Parathyroid adenoma (tissue), 2 donors: ENCODE measurements at regions not wholly inside any gene's neighbourhood (a gene's known extent, or its start where the extent isn't known, plus 50 kb on each side); places are given as distances from the start of the nearest gene placed in this dataset.

Experiments used
- H2AFZ ChIP-seq: fragments of 300-600 bp; sonication (generic); one replicate; pipeline ENCODE4 v1.7.0; 2017; ENCODE audit warnings: antibody characterized with exemption, mild to moderate bottlenecking
- H3K27ac ChIP-seq: fragments of 300-600 bp; sonication (generic); one replicate; pipeline ENCODE4 v1.7.0; 2017
- H3K27me3 ChIP-seq: fragments of 300-600 bp; sonication (generic); one replicate; pipeline ENCODE4 v1.7.0; 2017; ENCODE audit warnings: low read length; ENCODE audit not compliant: control insufficient read depth, insufficient read depth
- H3K36me3 ChIP-seq: fragments of 300-600 bp; sonication (generic); one replicate; pipeline ENCODE4 v1.7.0; 2017; ENCODE audit warnings: low read length; ENCODE audit not compliant: control insufficient read depth, insufficient read depth
- H3K4me1 ChIP-seq: fragments of 300-600 bp; sonication (generic); one replicate; pipeline ENCODE4 v1.7.0; 2017; ENCODE audit warnings: control low read depth
- H3K4me2 ChIP-seq: fragments of 300-600 bp; sonication (generic); one replicate; pipeline ENCODE4 v1.7.0; 2017; ENCODE audit warnings: low read length
- H3K4me3 ChIP-seq: fragments of 300-600 bp; sonication (generic); one replicate; pipeline ENCODE4 v1.7.0; 2017; ENCODE audit warnings: low read depth, low read length
- H3K79me2 ChIP-seq: fragments of 300-600 bp; sonication (generic); one replicate; pipeline ENCODE4 v1.7.0; 2017; ENCODE audit warnings: control low read depth
- H3K9ac ChIP-seq: fragments of 300-600 bp; sonication (generic); one replicate; pipeline ENCODE4 v1.7.0; 2017; ENCODE audit warnings: mild to moderate bottlenecking
- H3K9me3 ChIP-seq: fragments of 300-600 bp; sonication (generic); one replicate; pipeline ENCODE4 v1.7.0; 2017; ENCODE audit warnings: low read length; ENCODE audit not compliant: control insufficient read depth
- TF ChIP-seq, protein P1 (sequence below): fragments of 300-600 bp; sonication (generic); IDR thresholded peaks from one replicate; pipeline ENCODE4 v1.7.0; 2017; ENCODE audit warnings: antibody characterized with exemption, mild to moderate bottlenecking
- donor health status: primary hyperparathyroidism.

DNA sequence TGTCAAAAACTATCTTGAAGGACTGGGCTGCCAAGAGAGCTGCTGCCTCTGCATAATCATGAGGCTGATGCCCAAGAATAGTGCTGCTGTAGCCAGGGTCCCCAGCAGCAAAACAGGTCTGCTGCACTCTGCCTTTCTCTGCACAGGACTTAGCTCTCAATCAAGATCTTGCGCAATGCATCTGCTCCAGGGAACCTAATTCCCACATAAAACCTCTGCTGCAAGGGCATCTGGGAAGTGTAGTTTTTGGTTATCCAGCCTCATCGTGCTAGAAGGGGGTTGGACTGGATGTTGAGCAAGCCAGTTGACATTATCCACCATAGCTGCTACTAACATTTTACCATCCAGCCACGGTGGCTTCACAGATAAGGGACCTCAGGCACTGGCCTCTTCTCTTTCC lies 192.7 kb downstream of the C11orf91 start:
- Histone ChIP-seq H3K9me3 (no peaks in the 10 kb centered on the region), H3K79me2 (peaks cover 13% of the 10 kb centered on the region), H3K4me3 (no peak overlapping the region), H3K27me3 (no peaks in the 10 kb centered on the region), H3K27ac (peak overlapping the region; percentile 83), H3K36me3 (no peaks in the 10 kb centered on the region), H2AFZ (no peak overlapping the region), H3K4me1 (peaks cover 31% of the 10 kb centered on the region), H3K4me2 (no peak overlapping the region), H3K9ac (no peak overlapping the region)
- TF ChIP-seq, protein P1, sequence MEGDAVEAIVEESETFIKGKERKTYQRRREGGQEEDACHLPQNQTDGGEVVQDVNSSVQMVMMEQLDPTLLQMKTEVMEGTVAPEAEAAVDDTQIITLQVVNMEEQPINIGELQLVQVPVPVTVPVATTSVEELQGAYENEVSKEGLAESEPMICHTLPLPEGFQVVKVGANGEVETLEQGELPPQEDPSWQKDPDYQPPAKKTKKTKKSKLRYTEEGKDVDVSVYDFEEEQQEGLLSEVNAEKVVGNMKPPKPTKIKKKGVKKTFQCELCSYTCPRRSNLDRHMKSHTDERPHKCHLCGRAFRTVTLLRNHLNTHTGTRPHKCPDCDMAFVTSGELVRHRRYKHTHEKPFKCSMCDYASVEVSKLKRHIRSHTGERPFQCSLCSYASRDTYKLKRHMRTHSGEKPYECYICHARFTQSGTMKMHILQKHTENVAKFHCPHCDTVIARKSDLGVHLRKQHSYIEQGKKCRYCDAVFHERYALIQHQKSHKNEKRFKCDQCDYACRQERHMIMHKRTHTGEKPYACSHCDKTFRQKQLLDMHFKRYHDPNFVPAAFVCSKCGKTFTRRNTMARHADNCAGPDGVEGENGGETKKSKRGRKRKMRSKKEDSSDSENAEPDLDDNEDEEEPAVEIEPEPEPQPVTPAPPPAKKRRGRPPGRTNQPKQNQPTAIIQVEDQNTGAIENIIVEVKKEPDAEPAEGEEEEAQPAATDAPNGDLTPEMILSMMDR: no peak

DNA sequence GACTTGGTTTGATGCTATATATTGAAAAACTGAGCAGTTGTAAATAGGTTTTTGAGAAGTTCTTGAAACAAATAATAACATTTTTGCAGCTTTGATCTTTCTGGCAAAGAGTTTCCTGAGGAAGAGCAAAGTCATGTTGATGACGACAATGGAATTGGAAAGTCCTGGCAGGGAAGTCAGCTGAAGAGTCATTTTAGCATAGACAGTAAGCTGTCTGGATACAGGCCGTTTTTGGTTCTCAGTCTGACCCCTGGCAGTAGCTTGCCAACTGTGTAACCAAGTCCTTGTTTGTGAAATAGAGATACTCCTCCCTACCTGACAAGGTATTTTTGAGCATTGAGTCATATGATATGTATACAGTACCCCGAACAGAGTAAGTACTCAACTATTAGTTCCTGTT lies 193.3 kb downstream of the C11orf91 start:
- no peak overlapping the region for H3K4me2 ChIP-seq
- no peaks in the 10 kb centered on the region for H3K9me3 ChIP-seq
- H3K79me2 ChIP-seq: peaks cover 11% of the 10 kb centered on the region
- H3K27me3 ChIP-seq: no peaks in the 10 kb centered on the region
- no peak overlapping the region for H3K9ac ChIP-seq
- H3K4me1 ChIP-seq: peaks cover 34% of the 10 kb centered on the region
- TF ChIP-seq, protein P1: no peak
- H2AFZ ChIP-seq: no peak overlapping the region
- peak overlapping the region; percentile 83 for H3K27ac ChIP-seq
- no peaks in the 10 kb centered on the region for H3K36me3 ChIP-seq
- H3K4me3 ChIP-seq: no peak overlapping the region

DNA sequence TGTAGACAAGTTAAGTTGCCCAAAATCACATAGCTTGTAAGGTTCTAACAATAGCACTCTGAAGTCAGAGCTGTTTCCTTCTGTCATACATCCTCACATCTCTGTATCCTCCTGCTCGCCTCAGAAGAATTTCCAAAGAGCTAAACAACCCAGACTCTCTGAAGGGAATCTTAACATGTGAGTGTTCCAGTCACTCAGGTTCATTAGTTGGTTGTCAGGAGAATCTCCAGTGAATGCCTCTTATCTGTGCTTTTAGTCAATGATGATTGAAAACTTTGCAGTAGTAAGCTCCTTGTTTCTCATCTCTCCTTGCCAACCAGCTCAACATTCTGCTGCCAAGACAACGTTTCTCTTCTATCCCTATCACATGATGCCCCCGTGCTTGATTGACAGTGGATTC lies 195.5 kb downstream of the C11orf91 start:
- no peaks in the 10 kb centered on the region for H3K9me3 ChIP-seq
- H3K9ac ChIP-seq: no peak overlapping the region
- H3K79me2 ChIP-seq: peaks cover 11% of the 10 kb centered on the region
- H3K36me3 ChIP-seq: no peaks in the 10 kb centered on the region
- H2AFZ ChIP-seq: no peak overlapping the region
- no peak overlapping the region for H3K4me3 ChIP-seq
- no peaks in the 10 kb centered on the region for H3K27me3 ChIP-seq
- TF ChIP-seq, protein P1: no peak
- no peak overlapping the region for H3K4me2 ChIP-seq
- H3K27ac ChIP-seq: peak overlapping the region; percentile 83
- H3K4me1 ChIP-seq: peaks cover 46% of the 10 kb centered on the region

DNA sequence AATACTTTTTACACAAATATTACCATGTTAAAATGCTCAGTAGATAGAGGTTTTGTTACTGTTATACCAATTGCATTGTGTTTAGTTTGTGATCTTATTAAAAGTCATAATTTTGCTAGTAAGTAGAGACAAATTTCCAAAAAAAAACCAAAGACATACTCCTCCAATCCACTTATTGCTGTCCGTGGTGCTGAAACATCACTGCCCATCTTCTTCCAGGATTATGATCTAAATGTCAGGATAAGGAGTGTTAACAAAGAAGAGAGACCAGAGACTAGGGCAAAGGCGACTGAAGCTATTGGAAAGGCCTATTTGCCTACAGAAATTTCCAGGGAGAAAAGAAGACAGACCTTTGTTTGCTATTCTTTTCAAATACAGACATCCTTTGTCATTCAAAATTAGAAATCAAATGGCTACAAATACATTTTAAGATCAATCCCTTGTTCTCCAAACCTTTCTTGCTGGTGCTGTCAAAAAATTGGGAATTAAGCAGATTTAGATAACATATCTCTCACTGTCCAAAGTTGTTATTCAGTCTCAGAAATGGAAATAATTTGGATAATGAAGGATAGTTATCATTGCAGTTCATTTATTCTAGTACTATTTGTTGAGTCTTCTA lies 199.7 kb downstream of the C11orf91 start:
- H3K4me2 ChIP-seq: no peak overlapping the region
- H3K4me1 ChIP-seq: peaks cover 59% of the 10 kb centered on the region
- no peak overlapping the region for H3K4me3 ChIP-seq
- no peaks in the 10 kb centered on the region for H3K36me3 ChIP-seq
- no peak overlapping the region for H3K9ac ChIP-seq
- H3K27ac ChIP-seq: peak overlapping the region; percentile 83
- TF ChIP-seq, protein P1: no peak
- no peak overlapping the region for H2AFZ ChIP-seq
- H3K9me3 ChIP-seq: no peaks in the 10 kb centered on the region
- H3K79me2 ChIP-seq: peaks cover 28% of the 10 kb centered on the region
- no peaks in the 10 kb centered on the region for H3K27me3 ChIP-seq

GRCh38 chr11:33500332-33500731 lies 200.3 kb downstream of the C11orf91 start:
- Histone ChIP-seq H3K4me1 (peaks cover 52% of the 10 kb centered on the region), H3K4me3 (no peak overlapping the region), H3K9me3 (no peaks in the 10 kb centered on the region), H3K27me3 (no peaks in the 10 kb centered on the region), H3K27ac (no peak overlapping the region), H3K4me2 (no peak overlapping the region), H2AFZ (no peak overlapping the region), H3K36me3 (no peaks in the 10 kb centered on the region), H3K9ac (no peak overlapping the region), H3K79me2 (peaks cover 27% of the 10 kb centered on the region)
- TF ChIP-seq, protein P1: no peak
